LNCaP clone FGC (cell line): ENCODE measurements at regions not wholly inside any gene's neighbourhood (a gene's known extent, or its start where the extent isn't known, plus 50 kb on each side); places are given as distances from the start of the nearest gene placed in this dataset.

ENCODE experiments used
- DNase-seq: peaks from one replicate; pipeline ENCODE4 v3.0.0-alpha.2; 2011; ENCODE audit warnings: low read depth
- H3K4me3 ChIP-seq: 2 replicates; pipeline ENCODE4 v1.5.1; 2011; ENCODE audit warnings: mild to moderate bottlenecking, low read depth, low read length, control low read depth
- CTCF ChIP-seq: IDR thresholded peaks from 2 replicates; pipeline ENCODE4 v1.5.1; 2012; ENCODE audit warnings: mild to moderate bottlenecking; ENCODE audit not compliant: control insufficient read depth, insufficient read depth; ENCODE audit errors: extremely low read depth

- TF ChIP-seq CTCF: no peak
- no peak overlapping the region for H3K4me3 ChIP-seq
- no peak for DNase-seq
Observed at GRCh38 chr2:42893047-42893758, 100.8 kb upstream of the HAAO start.

- no peak overlapping the region for H3K4me3 ChIP-seq
- no peak for DNase-seq
- no peak for TF ChIP-seq CTCF
Observed at GRCh38 chr2:42890791-42891355, 98.5 kb upstream of the HAAO start.

DNA sequence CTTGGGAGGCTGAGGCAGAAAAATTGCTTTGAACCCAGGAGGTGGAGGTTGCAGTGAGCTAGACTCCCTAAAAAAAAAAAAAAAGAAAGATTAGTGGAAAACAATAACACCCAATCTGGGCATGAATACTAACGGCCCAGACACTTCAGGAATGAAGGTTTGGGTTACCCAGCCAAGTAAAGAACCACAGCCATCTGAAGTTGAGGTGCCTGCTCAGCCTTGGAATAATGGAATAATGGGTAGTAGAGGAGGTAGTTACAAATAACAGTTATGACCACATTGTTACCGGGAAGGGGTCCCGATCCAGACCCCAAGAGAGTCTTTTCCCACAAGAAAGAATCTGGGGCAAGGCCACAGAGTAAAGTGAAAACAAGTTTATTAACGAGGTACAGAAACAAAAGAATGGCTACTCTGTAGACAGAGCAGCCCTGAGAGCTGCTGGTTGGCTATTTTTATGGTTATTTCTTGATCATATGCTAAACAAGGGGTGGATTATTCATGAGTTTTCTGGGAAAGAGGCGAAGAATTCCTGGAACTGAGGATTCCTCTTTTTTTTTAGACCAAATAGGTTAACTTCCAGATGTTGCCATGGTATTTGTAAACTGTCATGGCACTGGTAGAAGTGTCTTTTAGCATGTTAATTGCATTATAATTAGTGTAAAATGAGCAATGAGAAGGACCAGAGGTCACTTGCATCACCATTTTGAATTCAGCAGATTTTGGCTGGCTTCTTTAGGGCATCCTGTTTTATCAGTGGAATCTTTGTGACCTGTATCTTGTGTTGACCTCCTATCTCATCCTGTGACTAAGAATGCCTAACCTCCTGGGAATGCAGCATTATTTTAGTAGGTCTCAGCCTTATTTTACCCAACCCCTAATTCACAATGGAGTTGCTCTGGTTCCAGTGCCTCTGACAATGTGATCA lies 96.2 kb upstream of the HAAO start:
- DNase-seq: no peak
- H3K4me3 ChIP-seq: no peak overlapping the region
- no peak for TF ChIP-seq CTCF

GRCh38 chr2:42886921-42887320 lies 94.5 kb upstream of the HAAO start:
- DNase-seq: no peak
- no peak for TF ChIP-seq CTCF
- H3K4me3 ChIP-seq: no peak overlapping the region

DNA sequence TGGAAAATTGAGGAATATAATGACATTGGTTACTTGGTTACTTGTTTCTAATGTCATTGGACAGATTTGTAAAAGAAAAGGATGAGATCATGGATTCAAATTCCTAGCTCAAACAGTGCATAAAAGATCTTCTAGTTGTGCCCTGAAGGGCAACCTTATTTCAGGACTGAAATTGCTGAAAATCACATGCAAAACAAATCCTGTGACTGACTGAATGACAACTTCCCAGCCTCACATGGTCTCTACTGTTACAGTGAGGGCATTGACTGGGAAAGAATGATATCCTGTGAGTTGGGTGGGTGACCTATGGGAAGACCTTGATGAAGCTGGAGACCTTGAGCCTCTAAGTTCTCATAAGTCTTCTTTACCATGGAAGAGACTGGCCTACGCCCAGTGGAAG lies 90.4 kb upstream of the HAAO start:
- TF ChIP-seq CTCF: no peak
- DNase-seq: no peak
- no peak overlapping the region for H3K4me3 ChIP-seq

DNA sequence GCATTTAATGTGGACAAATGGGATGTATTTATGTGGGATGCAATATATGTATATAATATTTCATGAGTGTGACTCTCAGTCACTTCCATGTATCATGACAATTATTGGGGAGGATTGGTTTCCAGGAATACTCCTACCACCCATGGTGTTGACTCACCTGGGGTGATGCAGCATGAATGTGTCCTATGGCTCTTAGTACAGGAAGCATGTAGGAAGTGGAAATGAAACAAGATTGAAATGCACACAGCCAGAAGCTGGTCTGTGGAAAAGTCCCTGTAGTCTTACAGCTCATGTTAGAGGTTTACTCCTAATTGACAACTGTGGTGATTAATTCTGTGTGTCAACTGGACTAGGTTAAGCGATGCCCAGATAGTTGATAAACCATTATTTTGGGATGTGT lies 89.3 kb upstream of the HAAO start:
- DNase-seq: no peak
- no peak overlapping the region for H3K4me3 ChIP-seq
- TF ChIP-seq CTCF: no peak
